Panc1 (cell line): ENCODE measurements at regions not wholly inside any gene's neighbourhood (a gene's known extent, or its start where the extent isn't known, plus 50 kb on each side); places are given as distances from the start of the nearest gene placed in this dataset.

Source experiments
- CTCF ChIP-seq: fragments of 450-650 bp; IDR thresholded peaks from 2 replicates; pipeline ENCODE4 v1.5.1; 2017; ENCODE audit warnings: mild to moderate bottlenecking
- POLR2AphosphoS5 ChIP-seq: IDR thresholded peaks from 2 replicates; pipeline ENCODE4 v1.6.1; 2012; ENCODE audit warnings: mild to moderate bottlenecking, low read depth, low read length, moderate library complexity
- SIN3A ChIP-seq: IDR thresholded peaks from 2 replicates; pipeline ENCODE4 v1.6.1; 2012; ENCODE audit warnings: low read depth, mild to moderate bottlenecking, low read length, moderate library complexity, borderline replicate concordance; ENCODE audit not compliant: insufficient read depth
- TCF7L2 ChIP-seq: IDR thresholded peaks from 2 replicates; pipeline ENCODE4 v1.6.1; 2011; ENCODE audit warnings: mild to moderate bottlenecking, low read depth, low read length, inconsistent platforms
- TF ChIP-seq, protein P1 (sequence below), 2 experiments: IDR thresholded peaks; 2 replicates each; pipeline ENCODE4 v1.6.1; 2011 to 2012; ENCODE audit warnings: low read depth in 2 of 2, control low read depth in 1 of 2, low read length in 1 of 2, mild to moderate bottlenecking in 1 of 2, moderate library complexity in 1 of 2; ENCODE audit not compliant: insufficient read depth in 1 of 2

GRCh38 chr16:5653041-5653440 lies 555.4 kb upstream of the EEF2KMT start:
- TF ChIP-seq CTCF = no peak
- TF ChIP-seq, protein P1, sequence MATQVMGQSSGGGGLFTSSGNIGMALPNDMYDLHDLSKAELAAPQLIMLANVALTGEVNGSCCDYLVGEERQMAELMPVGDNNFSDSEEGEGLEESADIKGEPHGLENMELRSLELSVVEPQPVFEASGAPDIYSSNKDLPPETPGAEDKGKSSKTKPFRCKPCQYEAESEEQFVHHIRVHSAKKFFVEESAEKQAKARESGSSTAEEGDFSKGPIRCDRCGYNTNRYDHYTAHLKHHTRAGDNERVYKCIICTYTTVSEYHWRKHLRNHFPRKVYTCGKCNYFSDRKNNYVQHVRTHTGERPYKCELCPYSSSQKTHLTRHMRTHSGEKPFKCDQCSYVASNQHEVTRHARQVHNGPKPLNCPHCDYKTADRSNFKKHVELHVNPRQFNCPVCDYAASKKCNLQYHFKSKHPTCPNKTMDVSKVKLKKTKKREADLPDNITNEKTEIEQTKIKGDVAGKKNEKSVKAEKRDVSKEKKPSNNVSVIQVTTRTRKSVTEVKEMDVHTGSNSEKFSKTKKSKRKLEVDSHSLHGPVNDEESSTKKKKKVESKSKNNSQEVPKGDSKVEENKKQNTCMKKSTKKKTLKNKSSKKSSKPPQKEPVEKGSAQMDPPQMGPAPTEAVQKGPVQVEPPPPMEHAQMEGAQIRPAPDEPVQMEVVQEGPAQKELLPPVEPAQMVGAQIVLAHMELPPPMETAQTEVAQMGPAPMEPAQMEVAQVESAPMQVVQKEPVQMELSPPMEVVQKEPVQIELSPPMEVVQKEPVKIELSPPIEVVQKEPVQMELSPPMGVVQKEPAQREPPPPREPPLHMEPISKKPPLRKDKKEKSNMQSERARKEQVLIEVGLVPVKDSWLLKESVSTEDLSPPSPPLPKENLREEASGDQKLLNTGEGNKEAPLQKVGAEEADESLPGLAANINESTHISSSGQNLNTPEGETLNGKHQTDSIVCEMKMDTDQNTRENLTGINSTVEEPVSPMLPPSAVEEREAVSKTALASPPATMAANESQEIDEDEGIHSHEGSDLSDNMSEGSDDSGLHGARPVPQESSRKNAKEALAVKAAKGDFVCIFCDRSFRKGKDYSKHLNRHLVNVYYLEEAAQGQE (IDR thresholded peaks at IDR 0.05; ENCODE audit: insufficient read depth in 1 of 2, low read depth in 2 of 2, low read length in 1 of 2) = no peak
- TF ChIP-seq POLR2AphosphoS5 = no peak
- TF ChIP-seq SIN3A = no peak
- TF ChIP-seq TCF7L2 = no peak
